Loucy (cell line): ENCODE measurements at regions not wholly inside any gene's neighbourhood (a gene's known extent, or its start where the extent isn't known, plus 50 kb on each side); places are given as distances from the start of the nearest gene placed in this dataset.

Source experiments
- EZH2phosphoT487 ChIP-seq: fragments of 200-600 bp; IDR thresholded peaks from 2 replicates; pipeline ENCODE4 v1.6.1; 2018; ENCODE audit warnings: antibody characterized with exemption, mild to moderate bottlenecking, moderate library complexity, borderline replicate concordance
- TF ChIP-seq, protein P1 (sequence below): fragments of 200-600 bp; sonication (generic); conservative IDR thresholded peaks from 2 replicates; pipeline ENCODE4 v1.5.1; 2014; ENCODE audit warnings: mild to moderate bottlenecking, antibody characterized with exemption, low read length

GRCh38 chr4:178963446-178964045 is 1521.3 kb upstream of the AGA start:
- TF ChIP-seq, protein P1, sequence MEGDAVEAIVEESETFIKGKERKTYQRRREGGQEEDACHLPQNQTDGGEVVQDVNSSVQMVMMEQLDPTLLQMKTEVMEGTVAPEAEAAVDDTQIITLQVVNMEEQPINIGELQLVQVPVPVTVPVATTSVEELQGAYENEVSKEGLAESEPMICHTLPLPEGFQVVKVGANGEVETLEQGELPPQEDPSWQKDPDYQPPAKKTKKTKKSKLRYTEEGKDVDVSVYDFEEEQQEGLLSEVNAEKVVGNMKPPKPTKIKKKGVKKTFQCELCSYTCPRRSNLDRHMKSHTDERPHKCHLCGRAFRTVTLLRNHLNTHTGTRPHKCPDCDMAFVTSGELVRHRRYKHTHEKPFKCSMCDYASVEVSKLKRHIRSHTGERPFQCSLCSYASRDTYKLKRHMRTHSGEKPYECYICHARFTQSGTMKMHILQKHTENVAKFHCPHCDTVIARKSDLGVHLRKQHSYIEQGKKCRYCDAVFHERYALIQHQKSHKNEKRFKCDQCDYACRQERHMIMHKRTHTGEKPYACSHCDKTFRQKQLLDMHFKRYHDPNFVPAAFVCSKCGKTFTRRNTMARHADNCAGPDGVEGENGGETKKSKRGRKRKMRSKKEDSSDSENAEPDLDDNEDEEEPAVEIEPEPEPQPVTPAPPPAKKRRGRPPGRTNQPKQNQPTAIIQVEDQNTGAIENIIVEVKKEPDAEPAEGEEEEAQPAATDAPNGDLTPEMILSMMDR = no peak
- TF ChIP-seq EZH2phosphoT487 = no peak
